H1 (cell line): ENCODE measurements at regions not wholly inside any gene's neighbourhood (a gene's known extent, or its start where the extent isn't known, plus 50 kb on each side); places are given as distances from the start of the nearest gene placed in this dataset.

Source experiments
- CBX8 ChIP-seq: fragments of 300-800, 300-1000 bp; sonication (generic); IDR thresholded peaks from 2 replicates; pipeline ENCODE4 v1.7.1; 2016; ENCODE audit warnings: low read depth, low read length, borderline replicate concordance
- JUND ChIP-seq: IDR thresholded peaks from 2 replicates; pipeline ENCODE4 v1.6.1; 2011; ENCODE audit warnings: mild to moderate bottlenecking, improper control_type of control experiment, low read length

DNA sequence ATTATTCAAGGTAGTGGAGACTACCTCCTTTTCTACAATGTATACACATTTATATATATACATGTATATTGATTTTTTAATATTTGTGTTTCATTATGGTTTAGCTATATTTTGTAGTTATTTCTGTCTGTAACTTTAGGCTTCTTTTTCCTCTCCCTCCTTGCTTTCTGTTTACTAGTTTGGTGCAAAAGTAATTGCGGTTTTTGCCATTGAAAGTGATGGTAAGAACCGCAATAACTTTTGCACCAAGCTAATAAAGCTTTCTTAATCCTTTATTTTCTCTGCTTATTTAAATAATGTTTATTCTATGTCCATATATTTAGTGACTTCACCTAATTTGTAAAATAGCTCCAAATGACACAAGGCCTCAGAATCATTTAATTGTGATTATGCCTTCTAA lies 195.3 kb upstream of the PLSCR5 start (continued):
- TF ChIP-seq CBX8: no peak
- no peak for TF ChIP-seq JUND
- TF ChIP-seq, all 59 proteins: peak for 0
